PC-9 (cell line): ENCODE measurements at regions not wholly inside any gene's neighbourhood (a gene's known extent, or its start where the extent isn't known, plus 50 kb on each side); places are given as distances from the start of the nearest gene placed in this dataset.

ENCODE experiments used
- EZH2 ChIP-seq: fragments of 200-600 bp; sonication (generic); IDR thresholded peaks from 2 replicates; pipeline ENCODE4 v1.8.0; 2017; ENCODE audit warnings: antibody characterized with exemption, low read depth
- TF ChIP-seq, protein P1 (sequence below): fragments of 200-600 bp; sonication (generic); conservative IDR thresholded peaks from 2 replicates; pipeline ENCODE4 v1.6.1; 2017; ENCODE audit warnings: mixed run types, antibody characterized with exemption, mild to moderate bottlenecking, moderate library complexity

DNA sequence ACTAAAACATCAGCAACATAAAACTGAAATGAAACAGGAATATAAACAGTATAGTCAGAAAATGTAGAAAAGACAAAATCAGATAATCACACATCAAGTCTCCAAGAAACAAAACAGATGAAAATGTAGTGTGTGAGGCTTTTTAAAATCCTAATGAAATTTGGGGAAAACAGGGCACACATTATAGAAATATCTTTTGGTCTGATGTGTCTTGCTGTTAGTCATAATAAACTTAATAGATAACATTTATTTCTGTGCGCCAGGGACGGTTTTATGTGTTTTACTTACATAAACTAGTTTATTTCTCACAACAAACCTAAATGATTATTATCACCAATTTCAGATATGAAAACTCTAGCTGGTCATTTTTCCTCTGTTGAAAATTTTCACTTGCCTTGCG is 293.9 kb upstream of the GATB start:
- TF ChIP-seq, protein P1, sequence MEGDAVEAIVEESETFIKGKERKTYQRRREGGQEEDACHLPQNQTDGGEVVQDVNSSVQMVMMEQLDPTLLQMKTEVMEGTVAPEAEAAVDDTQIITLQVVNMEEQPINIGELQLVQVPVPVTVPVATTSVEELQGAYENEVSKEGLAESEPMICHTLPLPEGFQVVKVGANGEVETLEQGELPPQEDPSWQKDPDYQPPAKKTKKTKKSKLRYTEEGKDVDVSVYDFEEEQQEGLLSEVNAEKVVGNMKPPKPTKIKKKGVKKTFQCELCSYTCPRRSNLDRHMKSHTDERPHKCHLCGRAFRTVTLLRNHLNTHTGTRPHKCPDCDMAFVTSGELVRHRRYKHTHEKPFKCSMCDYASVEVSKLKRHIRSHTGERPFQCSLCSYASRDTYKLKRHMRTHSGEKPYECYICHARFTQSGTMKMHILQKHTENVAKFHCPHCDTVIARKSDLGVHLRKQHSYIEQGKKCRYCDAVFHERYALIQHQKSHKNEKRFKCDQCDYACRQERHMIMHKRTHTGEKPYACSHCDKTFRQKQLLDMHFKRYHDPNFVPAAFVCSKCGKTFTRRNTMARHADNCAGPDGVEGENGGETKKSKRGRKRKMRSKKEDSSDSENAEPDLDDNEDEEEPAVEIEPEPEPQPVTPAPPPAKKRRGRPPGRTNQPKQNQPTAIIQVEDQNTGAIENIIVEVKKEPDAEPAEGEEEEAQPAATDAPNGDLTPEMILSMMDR, result no peak
- no peak for TF ChIP-seq EZH2
